ENCODE measurements at regions not wholly inside any gene's neighbourhood (a gene's known extent, or its start where the extent isn't known, plus 50 kb on each side); places are given as distances from the start of the nearest gene placed in this dataset.

GRCh38 chr22:27494785-27495184, 306.8 kb downstream of the MN1 start:
- DNase-seq = no peak

GRCh38 chr22:27495325-27495724, 306.2 kb downstream of the MN1 start:
- no peak for DNase-seq

- no peak for DNase-seq
Measured at GRCh38 chr22:27499121-27499520, 302.4 kb downstream of the MN1 start.

GRCh38 chr22:27501191-27501936, 300.2 kb downstream of the MN1 start:
- no peak for DNase-seq

GRCh38 chr22:27502327-27502726, 299.2 kb downstream of the MN1 start:
- no peak for DNase-seq

- no peak for DNase-seq
Measured at GRCh38 chr22:27504360-27505253, 296.9 kb downstream of the MN1 start.

- no peak for DNase-seq
Measured at GRCh38 chr22:27507111-27507611, 294.4 kb downstream of the MN1 start.

- no peak for DNase-seq
Measured at GRCh38 chr22:27507935-27508526, 293.5 kb downstream of the MN1 start.

- no peak for DNase-seq
Measured at GRCh38 chr22:27509132-27509920, 292.2 kb downstream of the MN1 start.

GRCh38 chr22:27510024-27510423, 291.5 kb downstream of the MN1 start:
- no peak for DNase-seq

- DNase-seq = no peak
Measured at GRCh38 chr22:27512283-27512761, 289.2 kb downstream of the MN1 start.

- no peak for DNase-seq
Measured at GRCh38 chr22:27513021-27513420, 288.5 kb downstream of the MN1 start.

GRCh38 chr22:27514601-27515523, 286.7 kb downstream of the MN1 start:
- no peak for DNase-seq

- no peak for DNase-seq
Measured at GRCh38 chr22:27517361-27518155, 284.0 kb downstream of the MN1 start.

GRCh38 chr22:27518531-27519340, 282.8 kb downstream of the MN1 start:
- DNase-seq = no peak

- DNase-seq = no peak
Measured at GRCh38 chr22:27523711-27524110, 277.8 kb downstream of the MN1 start.

- DNase-seq = no peak
Measured at GRCh38 chr22:27525711-27526110, 275.8 kb downstream of the MN1 start.

- DNase-seq = no peak
Measured at GRCh38 chr22:27526901-27527300, 274.7 kb downstream of the MN1 start.

GRCh38 chr22:27531782-27532530, 269.6 kb downstream of the MN1 start:
- DNase-seq = no peak

Data from activated effector memory CD4-positive, alpha-beta T cell treated with anti-CD3 and anti-CD28 coated beads, Interleukin-2, amount 50 U/mL, for 16 hours (primary cell).